IMR-90 (cell line): ENCODE measurements at regions not wholly inside any gene's neighbourhood (a gene's known extent, or its start where the extent isn't known, plus 50 kb on each side); places are given as distances from the start of the nearest gene placed in this dataset.
A peak's percentile ranks its signal among the peaks of the same experiment; 100 is the strongest.

Experiments used
- ATAC-seq: fragments of 200-7000 bp; cut with Tn5 transposase; 2 replicates; pipeline ENCODE4 v1.9.1; 2020; ENCODE audit warnings: low read depth, mild to moderate bottlenecking, moderate library complexity
- BruUV-seq: library from RNA; stranded (reverse); fragments of 400-500 nt; replicated peaks from 2 replicates; lab custom pipeline; 2021; lab: Mats Ljungman, UMichigan
- CTCF ChIA-PET: fragments of 300-600 bp; formaldehyde crosslinking; extraction: SDS; loops from one replicate; lab custom pipeline; 2021; ENCODE audit warnings: antibody characterized with exemption; lab: Yijun Ruan, JAX
- POLR2A ChIA-PET: fragments of 300-600 bp; sonication (Branson Sonifier 250); formaldehyde crosslinking; loops from one replicate; lab custom pipeline; 2022; ENCODE audit warnings: antibody characterized with exemption; ENCODE audit not compliant: unreplicated experiment; lab: Charles Lee
- DNase-seq: peaks from one replicate; pipeline ENCODE4 v3.0.0; 2013
- H2AFZ ChIP-seq: replicated peaks from 2 replicates; pipeline ENCODE3; 2013; ENCODE audit warnings: low read length, mild to moderate bottlenecking; ENCODE audit not compliant: poor library complexity
- H2AK5ac ChIP-seq: 2 replicates; pipeline ENCODE4 v1.6.1; 2013; ENCODE audit warnings: low read depth, low read length, inconsistent platforms
- H2AK9ac ChIP-seq: replicated peaks from 2 replicates; pipeline ENCODE3; 2013; ENCODE audit warnings: mild to moderate bottlenecking, low read depth, low read length, moderate library complexity; ENCODE audit not compliant: poor library complexity
- H2BK120ac ChIP-seq: 2 replicates; pipeline ENCODE4 v1.6.1; 2013; ENCODE audit warnings: low read depth, low read length, inconsistent platforms
- H2BK15ac ChIP-seq: 3 replicates; pipeline ENCODE4 v1.6.1; 2013; ENCODE audit warnings: low read depth, low read length, inconsistent platforms
- H2BK20ac ChIP-seq: 2 replicates; pipeline ENCODE4 v1.6.1; 2013; ENCODE audit warnings: low read depth, mild to moderate bottlenecking, inconsistent platforms, low read length, moderate library complexity
- H2BK5ac ChIP-seq: 2 replicates; pipeline ENCODE4 v1.6.1; 2013; ENCODE audit warnings: mild to moderate bottlenecking, low read depth, low read length, inconsistent platforms; ENCODE audit not compliant: poor library complexity, severe bottlenecking
- H3K14ac ChIP-seq: replicated peaks from 2 replicates; pipeline ENCODE4 v1.6.1; 2013; ENCODE audit warnings: low read depth, low read length, inconsistent platforms
- H3K18ac ChIP-seq: 2 replicates; pipeline ENCODE4 v1.6.1; 2013; ENCODE audit warnings: low read depth, low read length, control low read depth
- H3K23ac ChIP-seq: 2 replicates; pipeline ENCODE4 v1.6.1; 2013; ENCODE audit warnings: low read depth, low read length, inconsistent platforms
- H3K27ac ChIP-seq: 2 replicates; pipeline ENCODE4 v1.5.1; 2013; ENCODE audit warnings: mild to moderate bottlenecking, control low read depth, low read length; ENCODE audit not compliant: insufficient read depth
- H3K27me3 ChIP-seq: 2 replicates; pipeline ENCODE4 v1.6.1; 2013; ENCODE audit warnings: low read length; ENCODE audit not compliant: control insufficient read depth, insufficient read depth
- H3K36me3 ChIP-seq: 2 replicates; pipeline ENCODE4 v1.6.1; 2013; ENCODE audit warnings: low read length, mixed read lengths; ENCODE audit not compliant: control insufficient read depth, insufficient read depth
- H3K4ac ChIP-seq: 2 replicates; pipeline ENCODE4 v1.6.1; 2013; ENCODE audit warnings: low read depth, low read length, inconsistent platforms
- H3K4me1 ChIP-seq: 2 replicates; pipeline ENCODE4 v1.6.1; 2013; ENCODE audit warnings: low read length, mixed read lengths; ENCODE audit not compliant: control insufficient read depth, insufficient read depth
- H3K4me2 ChIP-seq: 2 replicates; pipeline ENCODE4 v1.6.1; 2013; ENCODE audit warnings: low read depth, mild to moderate bottlenecking, control low read depth, low read length, moderate library complexity
- H3K4me3 ChIP-seq: 2 replicates; pipeline ENCODE4 v1.5.1; 2013; ENCODE audit warnings: low read depth, mild to moderate bottlenecking, control low read depth, low read length, moderate library complexity; ENCODE audit not compliant: insufficient read depth
- H3K56ac ChIP-seq: 2 replicates; pipeline ENCODE4 v1.6.1; 2013; ENCODE audit warnings: low read length, inconsistent platforms; ENCODE audit not compliant: insufficient read depth; ENCODE audit errors: extremely low read depth
- H3K79me1 ChIP-seq, 2 experiments: 2 replicates each; pipeline ENCODE4 v1.6.1; 2013; ENCODE audit warnings: low read length in 2 of 2, inconsistent platforms in 1 of 2, low read depth in 1 of 2
- H3K9ac ChIP-seq: 2 replicates; pipeline ENCODE4 v1.6.1; 2013; ENCODE audit warnings: low read depth, low read length, control low read depth
- H3K9me1 ChIP-seq: 2 replicates; pipeline ENCODE4 v1.6.1; 2013; ENCODE audit warnings: low read length, inconsistent platforms; ENCODE audit not compliant: insufficient read depth
- H3K9me3 ChIP-seq: 2 replicates; pipeline ENCODE4 v1.6.1; 2013; ENCODE audit warnings: low read length; ENCODE audit not compliant: control insufficient read depth, insufficient read depth
- H4K20me1 ChIP-seq: 2 replicates; pipeline ENCODE4 v1.6.1; 2013; ENCODE audit warnings: low read length, inconsistent platforms; ENCODE audit not compliant: insufficient read depth
- H4K5ac ChIP-seq: 2 replicates; pipeline ENCODE4 v1.6.1; 2013; ENCODE audit warnings: mild to moderate bottlenecking, low read depth, low read length, control low read depth
- H4K8ac ChIP-seq, 2 experiments: 2 replicates each; pipeline ENCODE4 v1.6.1; 2013; ENCODE audit warnings: low read depth in 2 of 2, low read length in 2 of 2, control low read depth in 1 of 2, inconsistent platforms in 1 of 2
- H4K91ac ChIP-seq: 2 replicates; pipeline ENCODE4 v1.6.1; 2013; ENCODE audit warnings: low read depth, low read length, inconsistent platforms; ENCODE audit not compliant: insufficient read depth
- BHLHE40 ChIP-seq: fragments of 150-350 bp; IDR thresholded peaks from 2 replicates; pipeline ENCODE4 v1.6.1; 2016; ENCODE audit warnings: mild to moderate bottlenecking, low read depth, low read length
- CEBPB ChIP-seq: IDR thresholded peaks from 2 replicates; pipeline ENCODE4 v1.6.1; 2012; ENCODE audit warnings: low read depth, low read length, improper control_type of control experiment
- CHD1 ChIP-seq: IDR thresholded peaks from 2 replicates; pipeline ENCODE4 v1.6.1; 2012; ENCODE audit warnings: low read depth, low read length, improper control_type of control experiment
- CTCF ChIP-seq: conservative IDR thresholded peaks from 2 replicates; pipeline ENCODE4 v1.5.1; 2012; ENCODE audit warnings: mild to moderate bottlenecking, low read depth, low read length, improper control_type of control experiment
- ELK1 ChIP-seq: fragments of 150-350 bp; IDR thresholded peaks from 2 replicates; pipeline ENCODE4 v1.6.1; 2016; ENCODE audit warnings: low read depth, mild to moderate bottlenecking, low read length, moderate library complexity, borderline replicate concordance
- MAFK ChIP-seq: IDR thresholded peaks from 2 replicates; pipeline ENCODE4 v1.6.1; 2012; ENCODE audit warnings: low read depth, low read length, improper control_type of control experiment
- MAZ ChIP-seq: IDR thresholded peaks from 2 replicates; pipeline ENCODE4 v1.6.1; 2012; ENCODE audit warnings: low read depth, mild to moderate bottlenecking, low read length, improper control_type of control experiment, moderate library complexity, borderline replicate concordance
- MXI1 ChIP-seq: IDR thresholded peaks from 2 replicates; pipeline ENCODE4 v1.6.1; 2012; ENCODE audit warnings: low read depth, mild to moderate bottlenecking, low read length, moderate library complexity, borderline replicate concordance
- NFE2L2 ChIP-seq: fragments of 150-350 bp; IDR thresholded peaks from 2 replicates; pipeline ENCODE4 v1.6.1; 2016; ENCODE audit warnings: low read depth, mild to moderate bottlenecking, low read length
- POLR2A ChIP-seq: IDR thresholded peaks from 2 replicates; pipeline ENCODE4 v1.6.1; 2012; ENCODE audit warnings: mild to moderate bottlenecking, low read depth, low read length
- RAD21 ChIP-seq: IDR thresholded peaks from 2 replicates; pipeline ENCODE4 v1.6.1; 2012; ENCODE audit warnings: low read length, improper control_type of control experiment
- RCOR1 ChIP-seq: IDR thresholded peaks from 2 replicates; pipeline ENCODE4 v1.6.1; 2012; ENCODE audit warnings: mild to moderate bottlenecking, low read length, improper control_type of control experiment; ENCODE audit not compliant: insufficient replicate concordance
- RFX5 ChIP-seq: IDR thresholded peaks from 2 replicates; pipeline ENCODE4 v1.8.0; 2012; ENCODE audit warnings: low read depth, mild to moderate bottlenecking, low read length, moderate library complexity
- SMC3 ChIP-seq: fragments of 150-350 bp; IDR thresholded peaks from 2 replicates; pipeline ENCODE4 v1.6.1; 2016; ENCODE audit warnings: low read depth, mild to moderate bottlenecking, antibody characterized with exemption, low read length, moderate library complexity
- USF2 ChIP-seq: fragments of 150-350 bp; IDR thresholded peaks from 2 replicates; pipeline ENCODE4 v1.6.1; 2017; ENCODE audit warnings: mild to moderate bottlenecking, antibody characterized with exemption, low read length, low read depth
- WGBS, 2 experiments: methylation state at CpG; one replicate each; pipeline versions ENCODE4 v1.1.5 to v1.1.7; 2013; ENCODE audit warnings: missing lambda C conversion rate in 2 of 2; ENCODE audit not compliant: insufficient read length in 1 of 2; ENCODE audit errors: extremely low coverage in 2 of 2; 5-methylcytosine and 5-hydroxymethylcytosine counted together
- dilution Hi-C: fragments of 300-500 bp; cut with HindIII; formaldehyde crosslinking; loops from one replicate; pipeline ENCODE4 v1.14.3; 2018; ENCODE audit warnings: low sequenced_read_pairs; ENCODE audit not compliant: unreplicated experiment
- in situ Hi-C: fragments of 300-500 bp; cut with MboI; formaldehyde crosslinking; loops from 3 replicates; pipeline ENCODE4 v1.14.3; 2019; ENCODE audit warnings: low sequenced_read_pairs, inconsistent platforms, mixed read lengths
- intact Hi-C: fragments of 100-400 bp; cut with micrococcal nuclease; formaldehyde crosslinking; loops from 2 replicates; pipeline ENCODE4 v1.10.0; 2022

- peak overlapping the region; percentile 90 for H3K56ac ChIP-seq
- H3K4me3 ChIP-seq, result peak overlapping the region; percentile 23; the same call in 1 of the 2 replicates
- H2AFZ ChIP-seq, result no peak overlapping the region
- H2AK9ac ChIP-seq, result no peak overlapping the region
- H3K36me3 ChIP-seq, result no peaks in the 10 kb centered on the region
- in situ Hi-C loops, result no loop called here
- POLR2A ChIA-PET, result no interaction called here
- H2AK5ac ChIP-seq, result peak overlapping the region; percentile 67; the same call in 1 of the 2 replicates
- intact Hi-C loops, result no loop called here
- peak overlapping the region; percentile 97 for H3K14ac ChIP-seq
- peak overlapping the region; percentile 99 for H3K23ac ChIP-seq
- dilution Hi-C loops, result no loop called here
- no CpG with 5 or more reads among the region's 5 CpGs for WGBS, 2 experiments
- H3K9me3 ChIP-seq, result no peaks in the 10 kb centered on the region; the same call in 1 of the 2 replicates
- H3K9me1 ChIP-seq, result no peaks in the 10 kb centered on the region
- H2BK120ac ChIP-seq, result peak overlapping the region; percentile 99
- CTCF ChIA-PET, result no interaction called here
- no TSS peak for BruUV-seq
- DNase-seq (peak; percentile 49), ATAC-seq (peak; percentile 48)
- H3K4ac ChIP-seq, result peak overlapping the region; percentile 93
- H2BK15ac ChIP-seq, result peak overlapping the region; percentile 75; the same call in 1 of the 3 replicates
- H2BK5ac ChIP-seq, result peak overlapping the region; percentile 95
- H4K5ac ChIP-seq, result peak overlapping the region; percentile 62
- peak overlapping the region; percentile 94 for H3K18ac ChIP-seq
- H3K4me1 ChIP-seq, result peaks cover 4% of the 10 kb centered on the region; the same call in 1 of the 2 replicates
- no peak for TF ChIP-seq RFX5
- TF ChIP-seq BHLHE40, result no peak
- no peak for TF ChIP-seq NFE2L2
- no peak for TF ChIP-seq CTCF
- no peak for TF ChIP-seq ELK1
- no peak for TF ChIP-seq RAD21
- no peak for TF ChIP-seq RCOR1
- TF ChIP-seq POLR2A, result no peak
- TF ChIP-seq MXI1, result no peak
- no peak for TF ChIP-seq CEBPB
- TF ChIP-seq SMC3, result no peak
- no peak for TF ChIP-seq USF2
- TF ChIP-seq MAFK, result no peak
- TF ChIP-seq MAZ, result no peak
- no peak for TF ChIP-seq CHD1
- peak overlapping the region; percentile 93 for H4K91ac ChIP-seq
- H3K9ac ChIP-seq, result peak overlapping the region; percentile 37
- no peaks in the 10 kb centered on the region for H4K20me1 ChIP-seq
- no peaks in the 10 kb centered on the region for H3K27me3 ChIP-seq
- H3K27ac ChIP-seq, result peak overlapping the region; percentile 88
- H3K4me2 ChIP-seq, result peak overlapping the region; percentile 68
- H2BK20ac ChIP-seq, result peak overlapping the region; percentile 97
- peak overlapping the region; percentile 85 to 96 for H4K8ac ChIP-seq
- H3K79me1 ChIP-seq, result no peaks in the 10 kb centered on the region
Observed at GRCh38 chrX:3176439-3176820, 135.2 kb downstream of the ARSF start.
